HCT116 (cell line): ENCODE measurements at regions not wholly inside any gene's neighbourhood (a gene's known extent, or its start where the extent isn't known, plus 50 kb on each side); places are given as distances from the start of the nearest gene placed in this dataset.
A peak's percentile ranks its signal among the peaks of the same experiment; 100 is the strongest.

Source experiments
- ATAC-seq: fragments of 200-7000 bp; cut with Tn5 transposase; 2 replicates; pipeline ENCODE4 v1.9.1; 2020; ENCODE audit warnings: mild to moderate bottlenecking, moderate library complexity
- BruUV-seq: library from RNA; stranded (reverse); fragments of 400-500 nt; replicated peaks from 2 replicates; lab custom pipeline; 2021; lab: Mats Ljungman, UMichigan
- CTCF ChIA-PET: fragments of 300-600 bp; sonication (Branson Sonifier 250); formaldehyde crosslinking; loops from one replicate; lab custom pipeline; 2021; ENCODE audit warnings: antibody characterized with exemption; lab: Charles Lee
- POLR2A ChIA-PET: fragments of 300-600, 350-600 bp; sonication (Branson Sonifier 250); formaldehyde crosslinking; loops from one replicate; lab custom pipeline; 2021; ENCODE audit warnings: antibody characterized with exemption; lab: Charles Lee
- RAD21 ChIA-PET, 2 experiments: fragments of 300-600 bp; sonication (Branson Sonifier 250); formaldehyde crosslinking; loops; one replicate each; lab custom pipeline; 2023; ENCODE audit warnings: low total read pairs in 2 of 2; ENCODE audit not compliant: uncharacterized antibody in 2 of 2, unreplicated experiment in 2 of 2, low non-redundant PET in 1 of 2; lab: Charles Lee
- DNase-seq: peaks from one replicate; pipeline ENCODE4 v3.0.0-alpha.2; 2010; ENCODE audit warnings: low read depth, low spot score
- H2AFZ ChIP-seq: fragments of 200-600 bp; shearing (Covaris generic), sonication (generic); 2 replicates; pipeline ENCODE4 v1.6.1; 2017; ENCODE audit warnings: low read depth, mixed run types, mixed read lengths, antibody characterized with exemption, low read length; ENCODE audit not compliant: poor library complexity, severe bottlenecking
- H3K27ac ChIP-seq: 2 replicates; pipeline ENCODE4 v1.5.1; 2012; ENCODE audit warnings: low read depth, low read length
- H3K27me3 ChIP-seq: fragments of 200-600 bp; sonication (generic); 2 replicates; pipeline ENCODE4 v1.6.1; 2016; ENCODE audit warnings: mixed run types, low read length, mixed read lengths; ENCODE audit not compliant: insufficient read depth
- H3K36me3 ChIP-seq, 2 experiments: fragments of 200-500 bp in 1 of 2; fragments of 200-600 bp in 1 of 2; sonication (Bioruptor generic) in 1 of 2; sonication (generic) in 1 of 2; 2 replicates each; pipeline versions ENCODE4 v1.5.1 to v1.6.1; 2014 to 2016; ENCODE audit warnings: low read length in 2 of 2, inconsistent platforms in 1 of 2, mixed read lengths in 1 of 2, mixed run types in 1 of 2; ENCODE audit not compliant: insufficient read depth in 2 of 2, control insufficient read depth in 1 of 2
- H3K4me1 ChIP-seq, 2 experiments: fragments of 200-600 bp in 1 of 2; sonication (generic) in 1 of 2; 2 replicates each; pipeline versions ENCODE4 v1.5.1 to v1.6.1; 2012 to 2017; ENCODE audit warnings: low read length in 2 of 2, inconsistent platforms in 1 of 2, mild to moderate bottlenecking in 1 of 2, mixed read lengths in 1 of 2, mixed run types in 1 of 2, moderate library complexity in 1 of 2; ENCODE audit not compliant: insufficient read depth in 2 of 2, control insufficient read depth in 1 of 2
- H3K4me2 ChIP-seq: fragments of 200-600 bp; sonication (generic); 2 replicates; pipeline ENCODE4 v1.6.1; 2017; ENCODE audit warnings: mixed run types, low read length, mixed read lengths
- H3K4me3 ChIP-seq, 2 experiments: fragments of 200-600 bp in 1 of 2; sonication (generic) in 1 of 2; replicated peaks in 1 of 2; 2 replicates each; pipeline ENCODE4 v1.5.1; 2011 to 2016; ENCODE audit warnings: low read length in 2 of 2, control low read depth in 1 of 2, low read depth in 1 of 2, mild to moderate bottlenecking in 1 of 2, mixed read lengths in 1 of 2, mixed run types in 1 of 2
- H3K79me2 ChIP-seq: fragments of 200-600 bp; sonication (generic); 2 replicates; pipeline ENCODE4 v1.6.1; 2017; ENCODE audit warnings: mild to moderate bottlenecking, mixed run types, low read length, moderate library complexity, mixed read lengths; ENCODE audit not compliant: insufficient read depth
- H3K9ac ChIP-seq: fragments of 200-600 bp; sonication (generic); 2 replicates; pipeline ENCODE4 v1.6.1; 2016; ENCODE audit warnings: low read length, mixed read lengths
- H3K9me2 ChIP-seq: fragments of 200-600 bp; sonication (generic), shearing (Covaris generic); 2 replicates; pipeline ENCODE4 v1.6.1; 2017; ENCODE audit warnings: mixed run types, mild to moderate bottlenecking, moderate library complexity; ENCODE audit not compliant: insufficient read depth
- H3K9me3 ChIP-seq, 2 experiments: fragments of 200-500 bp in 1 of 2; fragments of 200-600 bp in 1 of 2; sonication (Bioruptor generic) in 1 of 2; sonication (generic) in 1 of 2; 2 replicates each; pipeline ENCODE4 v1.6.1; 2014 to 2017; ENCODE audit warnings: low read length in 2 of 2, mixed read lengths in 2 of 2, inconsistent platforms in 1 of 2, low read depth in 1 of 2, mild to moderate bottlenecking in 1 of 2, mixed run types in 1 of 2, moderate library complexity in 1 of 2; ENCODE audit not compliant: control insufficient read depth in 1 of 2, insufficient read depth in 1 of 2
- H4K20me1 ChIP-seq: fragments of 200-600 bp; sonication (generic), shearing (Covaris generic); 2 replicates; pipeline ENCODE4 v1.6.1; 2017; ENCODE audit warnings: mixed run types, mild to moderate bottlenecking, moderate library complexity; ENCODE audit not compliant: insufficient read depth
- ATF3 ChIP-seq: IDR thresholded peaks from 2 replicates; pipeline ENCODE4 v1.6.1; 2012
- CBX3 ChIP-seq: IDR thresholded peaks from 2 replicates; pipeline ENCODE4 v1.6.1; 2012; ENCODE audit warnings: low read depth
- CEBPB ChIP-seq: IDR thresholded peaks from 2 replicates; pipeline ENCODE4 v1.6.1; 2012; ENCODE audit warnings: low read depth
- CTCF ChIP-seq, 3 experiments: fragments of 200-600 bp in 1 of 3; sonication (generic) in 1 of 3; IDR thresholded peaks in 2 of 3; conservative IDR thresholded peaks in 1 of 3; 2 replicates each; pipeline ENCODE4 v1.5.1; 2012 to 2017; ENCODE audit warnings: low read depth in 2 of 3, low read length in 2 of 3, antibody characterized with exemption in 1 of 3, borderline replicate concordance in 1 of 3, control low read depth in 1 of 3, mild to moderate bottlenecking in 1 of 3, mixed read lengths in 1 of 3, mixed run types in 1 of 3, moderate library complexity in 1 of 3; ENCODE audit not compliant: insufficient read depth in 1 of 3
- EGR1 ChIP-seq: IDR thresholded peaks from 2 replicates; pipeline ENCODE4 v1.6.1; 2012; ENCODE audit warnings: low read depth
- ELF1 ChIP-seq: IDR thresholded peaks from 2 replicates; pipeline ENCODE4 v1.6.1; 2012; ENCODE audit warnings: low read depth, borderline replicate concordance
- EZH2 ChIP-seq: fragments of 200-600 bp; sonication (generic); IDR thresholded peaks from 2 replicates; pipeline ENCODE4 v1.6.1; 2017; ENCODE audit warnings: antibody characterized with exemption, mixed run types
- EZH2phosphoT487 ChIP-seq: fragments of 200-600 bp; IDR thresholded peaks from 2 replicates; pipeline ENCODE4 v1.6.1; 2018; ENCODE audit warnings: antibody characterized with exemption, borderline replicate concordance
- FOSL1 ChIP-seq: IDR thresholded peaks from 2 replicates; pipeline ENCODE4 v1.6.1; 2012; ENCODE audit warnings: low read depth
- JUND ChIP-seq: IDR thresholded peaks from 2 replicates; pipeline ENCODE4 v1.6.1; 2012
- MAX ChIP-seq: IDR thresholded peaks from 2 replicates; pipeline ENCODE4 v1.6.1; 2012
- POLR2A ChIP-seq: IDR thresholded peaks from 2 replicates; pipeline ENCODE4 v1.7.0; 2011; ENCODE audit warnings: borderline replicate concordance; ENCODE audit not compliant: insufficient read depth, insufficient read length; ENCODE audit errors: extremely low read depth
- POLR2AphosphoS5 ChIP-seq: IDR thresholded peaks from 2 replicates; pipeline ENCODE4 v1.6.1; 2011; ENCODE audit warnings: mild to moderate bottlenecking, low read depth, low read length, moderate library complexity
- RAD21 ChIP-seq: IDR thresholded peaks from 2 replicates; pipeline ENCODE4 v1.6.1; 2012; ENCODE audit warnings: low read depth, mild to moderate bottlenecking
- SIN3A ChIP-seq: IDR thresholded peaks from 2 replicates; pipeline ENCODE4 v1.6.1; 2012; ENCODE audit warnings: low read depth
- SP1 ChIP-seq: IDR thresholded peaks from 2 replicates; pipeline ENCODE4 v1.6.1; 2012; ENCODE audit warnings: low read depth
- SRF ChIP-seq: IDR thresholded peaks from 2 replicates; pipeline ENCODE4 v1.6.1; 2012; ENCODE audit warnings: low read depth
- TCF7L2 ChIP-seq: IDR thresholded peaks from 2 replicates; pipeline ENCODE4 v1.7.0; 2011; ENCODE audit warnings: borderline replicate concordance, inconsistent platforms; ENCODE audit not compliant: insufficient read depth, insufficient read length; ENCODE audit errors: extremely low read depth
- YY1 ChIP-seq: IDR thresholded peaks from 2 replicates; pipeline ENCODE4 v1.6.1; 2011; ENCODE audit warnings: low read length, low read depth, moderate library complexity, mild to moderate bottlenecking; ENCODE audit not compliant: insufficient replicate concordance; ENCODE audit errors: extremely low read depth
- ZBTB33 ChIP-seq: IDR thresholded peaks from 2 replicates; pipeline ENCODE4 v1.6.1; 2011; ENCODE audit warnings: mild to moderate bottlenecking, low read length, moderate library complexity; ENCODE audit not compliant: insufficient replicate concordance; ENCODE audit errors: extremely low read depth
- ZFX ChIP-seq: fragments of 450-650 bp; IDR thresholded peaks from 2 replicates; pipeline ENCODE4 v1.6.1; 2017
- ZNF274 ChIP-seq: fragments of 200-500 bp; sonication (Bioruptor generic); IDR thresholded peaks from 2 replicates; pipeline ENCODE4 v1.6.1; 2014; ENCODE audit warnings: mild to moderate bottlenecking, low read depth, low read length, inconsistent platforms
- intact Hi-C: fragments of 100-400 bp; cut with micrococcal nuclease; formaldehyde crosslinking; loops from 2 replicates; pipeline ENCODE4 v1.10.0; 2022

- intact Hi-C loops, result no loop called here
- H3K9me2 ChIP-seq, result no peaks in the 10 kb centered on the region
- H3K27ac ChIP-seq, result no peak overlapping the region
- 0 out of 2 replicates have a peak overlapping the region, but pooled peaks have one; percentile 4 for H3K9ac ChIP-seq
- no TSS peak for BruUV-seq
- RAD21 ChIA-PET, result no interaction called here
- H4K20me1 ChIP-seq, result no peaks in the 10 kb centered on the region
- peaks cover 18 to 65% of the 10 kb centered on the region in 2 experiments for H3K4me1 ChIP-seq
- no peaks in the 10 kb centered on the region for H3K36me3 ChIP-seq
- CTCF ChIA-PET, result no interaction called here
- POLR2A ChIA-PET, result no interaction called here
- H3K27me3 ChIP-seq, result no peaks in the 10 kb centered on the region
- no peak overlapping the region for H3K4me3 ChIP-seq
- H3K4me2 ChIP-seq, result peak overlapping the region; percentile 42
- ATAC-seq (peak; percentile 76), DNase-seq (peak; percentile 41)
- no peaks in the 10 kb centered on the region for H3K9me3 ChIP-seq
- H3K79me2 ChIP-seq, result no peaks in the 10 kb centered on the region
- H2AFZ ChIP-seq, result peak overlapping the region; percentile 52
- TF ChIP-seq RAD21 (0 out of 2 replicates have a peak, but pooled peaks have one; percentile 4), CTCF (IDR thresholded peaks at IDR 0.05 in 2 of 3, conservative IDR thresholded peaks at IDR 0.05 in 1 of 3; ENCODE audit: borderline replicate concordance in 1 of 3, insufficient read depth in 1 of 3, low read depth in 2 of 3, low read length in 2 of 3) (no peak), EZH2 (no peak), FOSL1 (peak; percentile 79), EZH2phosphoT487 (no peak), POLR2AphosphoS5 (no peak), SRF (0 out of 2 replicates have a peak, but pooled peaks have one; percentile 33), CBX3 (peak; percentile 61; the same call in 1 of the 2 replicates), SP1 (peak; percentile 52), POLR2A (no peak), MAX (no peak), ATF3 (no peak), SIN3A (no peak), JUND (peak; percentile 61), EGR1 (no peak), ZFX (no peak), CEBPB (0 out of 2 replicates have a peak, but pooled peaks have one; percentile 13), ZNF274 (no peak), ZBTB33 (no peak), ELF1 (no peak), YY1 (no peak), TCF7L2 (no peak)
These were observed 208.1 kb upstream of the NR2F2 start for GRCh38 chr15:96122077-96123027.
